ENCODE measurements at regions not wholly inside any gene's neighbourhood (a gene's known extent, or its start where the extent isn't known, plus 50 kb on each side); places are given as distances from the start of the nearest gene placed in this dataset.

- no TSS peak for BruUV-seq (replicated peaks)
- no peak overlapping the region for H3K56ac ChIP-seq (ENCODE audit: extremely low read depth, insufficient read depth, low read length)
- no peak overlapping the region for H2BK20ac ChIP-seq (ENCODE audit: low read depth, low read length)
- H3K36me3 ChIP-seq (ENCODE audit: control insufficient read depth, insufficient read depth, low read length): no peaks in the 10 kb centered on the region
- no peak overlapping the region for H2BK5ac ChIP-seq (ENCODE audit: low read depth, low read length, poor library complexity, severe bottlenecking)
- H3K9me1 ChIP-seq (ENCODE audit: insufficient read depth, low read length): no peaks in the 10 kb centered on the region
- DNase-seq (no peak), ATAC-seq (ENCODE audit: low read depth) (no peak)
- no peak overlapping the region for H2AK5ac ChIP-seq (ENCODE audit: low read depth, low read length)
- in situ Hi-C loops (cut with MboI; ENCODE audit: low sequenced_read_pairs): no loop called here
- no peak overlapping the region for H2AK9ac ChIP-seq (replicated peaks; ENCODE audit: low read depth, low read length, poor library complexity)
- H3K4me3 ChIP-seq (ENCODE audit: insufficient read depth, low read depth, low read length): no peak overlapping the region
- H2BK120ac ChIP-seq (ENCODE audit: low read depth, low read length): no peak overlapping the region
- H2AFZ ChIP-seq (replicated peaks; ENCODE audit: low read length, poor library complexity): no peak overlapping the region
- no peak overlapping the region for H2BK15ac ChIP-seq (ENCODE audit: low read depth, low read length)
- H3K27me3 ChIP-seq (ENCODE audit: control insufficient read depth, insufficient read depth, low read length): no peaks in the 10 kb centered on the region
- H3K9ac ChIP-seq (ENCODE audit: low read depth, low read length): no peak overlapping the region
- no peak overlapping the region for H4K8ac ChIP-seq (ENCODE audit: low read depth in 2 of 2, low read length in 2 of 2)
- H3K79me1 ChIP-seq (ENCODE audit: low read depth in 1 of 2, low read length in 2 of 2): no peaks in the 10 kb centered on the region
- no peak overlapping the region for H4K5ac ChIP-seq (ENCODE audit: low read depth, low read length)
- H3K23ac ChIP-seq (ENCODE audit: low read depth, low read length): no peak overlapping the region
- ChIA-PET POLR2A (ENCODE audit: unreplicated experiment) (no interaction called here), CTCF (no interaction called here)
- no peak overlapping the region for H4K91ac ChIP-seq (ENCODE audit: insufficient read depth, low read depth, low read length)
- TF ChIP-seq SMC3 (IDR thresholded peaks at IDR 0.05; ENCODE audit: low read depth, low read length) (no peak), CTCF (conservative IDR thresholded peaks at IDR 0.05; ENCODE audit: low read depth, low read length) (no peak), RFX5 (IDR thresholded peaks at IDR 0.05; ENCODE audit: low read depth, low read length) (no peak), RCOR1 (IDR thresholded peaks at IDR 0.05; ENCODE audit: insufficient replicate concordance, low read length) (no peak)
- H3K14ac ChIP-seq (replicated peaks; ENCODE audit: low read depth, low read length): no peak overlapping the region
- no peaks in the 10 kb centered on the region for H3K9me3 ChIP-seq (ENCODE audit: control insufficient read depth, insufficient read depth, low read length)
- H4K20me1 ChIP-seq (ENCODE audit: insufficient read depth, low read length): no peaks in the 10 kb centered on the region
- dilution Hi-C loops (cut with HindIII; ENCODE audit: low sequenced_read_pairs, unreplicated experiment): no loop called here
- no peak overlapping the region for H3K18ac ChIP-seq (ENCODE audit: low read depth, low read length)
- H3K27ac ChIP-seq (ENCODE audit: insufficient read depth, low read length): no peak overlapping the region
- no peak overlapping the region for H3K4me2 ChIP-seq (ENCODE audit: low read depth, low read length)
- WGBS, 2 experiments (ENCODE audit: extremely low coverage in 2 of 2, insufficient read length in 1 of 2): no CpG with 5 or more reads among the region's 4 CpGs
- H3K4ac ChIP-seq (ENCODE audit: low read depth, low read length): no peak overlapping the region
- H3K4me1 ChIP-seq (ENCODE audit: control insufficient read depth, insufficient read depth, low read length): no peaks in the 10 kb centered on the region
- intact Hi-C loops (cut with micrococcal nuclease): no loop called here
Measured at GRCh38 chr7:24140001-24140400, 144.0 kb upstream of the NPY start.

Data from IMR-90 (cell line).